Right lobe of liver (tissue), 4 donors: ENCODE measurements at regions not wholly inside any gene's neighbourhood (a gene's known extent, or its start where the extent isn't known, plus 50 kb on each side); places are given as distances from the start of the nearest gene placed in this dataset.

Source experiments
- CTCF ChIP-seq, 4 donors: fragments of 200-600 bp in 3 of 4; fragments of 450-650 bp in 1 of 4; IDR thresholded peaks; one replicate each; pipeline versions ENCODE4 v1.5.1 to v1.8.0; 2016 to 2022; ENCODE audit warnings: antibody characterized with exemption in 4 of 4, mild to moderate bottlenecking in 2 of 4
- POLR2A ChIP-seq: fragments of 450-650 bp; IDR thresholded peaks from one replicate; pipeline ENCODE4 v1.6.1; 2017; ENCODE audit warnings: antibody characterized with exemption, mild to moderate bottlenecking
- donor health status: DM: no; HTN: no; CAD: no.
- donor health status: DM: no; HTN: no; CAD: no.
- donor health status: DM: no; HTN: yes; CAD: no.

DNA sequence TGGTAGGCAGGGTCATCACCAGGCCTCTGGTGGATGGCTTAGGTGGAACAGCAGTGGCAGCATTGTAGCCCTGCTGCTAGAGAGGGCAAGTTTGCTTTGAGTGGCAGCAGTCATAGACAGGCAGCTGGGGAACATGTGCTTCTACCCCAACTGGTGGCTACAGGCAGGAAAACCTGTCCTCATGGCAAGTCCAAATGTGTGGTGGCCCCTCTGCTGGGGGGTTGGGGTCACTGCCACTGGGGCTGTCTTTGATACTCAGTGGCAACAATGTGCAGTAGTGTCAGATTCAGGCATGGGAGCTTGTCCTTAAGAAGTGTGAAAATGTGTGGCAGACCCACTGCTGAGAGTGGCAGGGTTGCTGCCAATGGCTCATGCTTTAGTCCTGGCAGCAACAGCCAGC, 186.2 kb upstream of the NPSR1 start:
- TF ChIP-seq CTCF (IDR thresholded peaks at IDR 0.05), result no peak
- TF ChIP-seq POLR2A, result no peak
